KG1 (cell line): ENCODE measurements at regions not wholly inside any gene's neighbourhood (a gene's known extent, or its start where the extent isn't known, plus 50 kb on each side); places are given as distances from the start of the nearest gene placed in this dataset.
A peak's percentile ranks its signal among the peaks of the same experiment; 100 is the strongest.
"Not testable (repeated sequence)": the region's sequence is repeated elsewhere in the genome, so short reads cannot be mapped to it uniquely, and the experiment has no call there.

Source experiments
- DNase-seq: peaks from one replicate; lab custom pipeline; 2025; lab: John Stamatoyannopoulos, UW

- no peak for DNase-seq
Observed at GRCh38 chr2:207409517-207409916, 120.2 kb upstream of the CREB1 start.

GRCh38 chr2:207412787-207413310 lies 116.9 kb upstream of the CREB1 start:
- DNase-seq, result no peak

GRCh38 chr2:207413376-207413907 lies 116.3 kb upstream of the CREB1 start:
- DNase-seq, result no peak

GRCh38 chr2:207416111-207416510 lies 113.7 kb upstream of the CREB1 start:
- DNase-seq, result no peak

- no peak for DNase-seq
Observed at GRCh38 chr2:207416900-207417299, 112.9 kb upstream of the CREB1 start.

GRCh38 chr2:207417301-207417718 lies 112.5 kb upstream of the CREB1 start:
- no peak for DNase-seq

- no peak for DNase-seq
Observed at GRCh38 chr2:207418419-207418818, 111.3 kb upstream of the CREB1 start.

GRCh38 chr2:207419331-207419730 lies 110.4 kb upstream of the CREB1 start:
- DNase-seq, result no peak

- no peak for DNase-seq
Observed at GRCh38 chr2:207421671-207422070, 108.1 kb upstream of the CREB1 start.

GRCh38 chr2:207422380-207422779 lies 107.4 kb upstream of the CREB1 start:
- DNase-seq, result no peak

- DNase-seq, result peak; percentile 58
Observed at GRCh38 chr2:207423886-207424285, 105.9 kb upstream of the CREB1 start.

- no peak for DNase-seq
Observed at GRCh38 chr2:207427986-207428385, 101.8 kb upstream of the CREB1 start.

GRCh38 chr2:207428573-207428972 lies 101.2 kb upstream of the CREB1 start:
- DNase-seq, result no peak

GRCh38 chr2:207432453-207432852 lies 97.3 kb upstream of the CREB1 start:
- DNase-seq, result no peak

GRCh38 chr2:207434306-207434705 lies 95.5 kb upstream of the CREB1 start:
- DNase-seq, result no peak

GRCh38 chr2:207434899-207435465 lies 94.8 kb upstream of the CREB1 start:
- no peak for DNase-seq

GRCh38 chr2:207437136-207437523 lies 92.6 kb upstream of the CREB1 start:
- DNase-seq, result no peak

GRCh38 chr2:207437524-207438143 lies 92.1 kb upstream of the CREB1 start:
- DNase-seq, result no peak

GRCh38 chr2:207438414-207439126 lies 91.2 kb upstream of the CREB1 start:
- no peak for DNase-seq

GRCh38 chr2:207439881-207440280 lies 89.9 kb upstream of the CREB1 start:
- not testable (repeated sequence) for DNase-seq

- DNase-seq, result no peak
Observed at GRCh38 chr2:207444756-207445155, 85.0 kb upstream of the CREB1 start.

- no peak for DNase-seq
Observed at GRCh38 chr2:207446653-207447052, 83.1 kb upstream of the CREB1 start.

- no peak for DNase-seq
Observed at GRCh38 chr2:207448006-207448405, 81.8 kb upstream of the CREB1 start.
